ENCODE measurements at regions not wholly inside any gene's neighbourhood (a gene's known extent, or its start where the extent isn't known, plus 50 kb on each side); places are given as distances from the start of the nearest gene placed in this dataset.

DNA sequence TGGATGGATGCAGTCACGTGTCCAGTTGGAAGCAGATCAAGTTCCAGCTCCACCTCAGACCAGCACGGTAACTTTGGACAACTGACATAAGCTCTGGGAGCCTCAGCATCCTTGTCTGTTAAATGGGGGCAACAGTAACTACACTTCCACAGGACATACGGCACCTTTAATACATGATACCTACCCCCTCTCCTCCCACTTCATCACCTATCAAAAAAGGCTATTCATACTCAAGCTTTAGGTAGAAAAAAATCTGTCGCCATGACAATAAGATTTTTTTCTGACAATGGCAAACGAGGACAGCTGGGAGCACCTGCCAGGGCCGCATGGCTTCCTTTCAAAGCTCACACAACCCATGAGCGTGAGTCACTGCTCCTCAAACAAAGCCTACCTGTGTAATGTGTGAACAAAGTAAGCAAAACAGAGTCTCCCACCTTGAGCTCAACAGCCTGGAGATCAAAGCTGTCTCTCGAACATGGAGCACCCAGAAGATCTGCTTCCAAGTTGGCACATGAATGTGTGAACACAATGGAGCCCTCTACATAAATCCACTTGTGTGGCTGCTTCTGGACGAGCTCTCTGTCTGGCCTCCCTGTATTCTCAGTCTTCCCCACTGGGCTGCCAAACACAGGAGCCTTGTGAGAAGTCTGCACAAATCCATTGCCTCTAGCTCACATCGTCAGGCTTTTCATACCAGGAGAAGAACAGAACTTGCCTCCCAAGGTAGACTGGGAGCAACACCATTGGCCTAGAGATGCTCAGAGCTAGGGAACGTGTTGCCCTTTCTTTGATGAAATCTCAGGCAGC lies 459.7 kb downstream of the SOX9 start:
- in situ Hi-C loops (cut with HindIII; ENCODE audit: low pct_ligation_motif_present, low sequenced_read_pairs): no loop called here
- DNase-seq: no peak
- TF ChIP-seq, protein P1, sequence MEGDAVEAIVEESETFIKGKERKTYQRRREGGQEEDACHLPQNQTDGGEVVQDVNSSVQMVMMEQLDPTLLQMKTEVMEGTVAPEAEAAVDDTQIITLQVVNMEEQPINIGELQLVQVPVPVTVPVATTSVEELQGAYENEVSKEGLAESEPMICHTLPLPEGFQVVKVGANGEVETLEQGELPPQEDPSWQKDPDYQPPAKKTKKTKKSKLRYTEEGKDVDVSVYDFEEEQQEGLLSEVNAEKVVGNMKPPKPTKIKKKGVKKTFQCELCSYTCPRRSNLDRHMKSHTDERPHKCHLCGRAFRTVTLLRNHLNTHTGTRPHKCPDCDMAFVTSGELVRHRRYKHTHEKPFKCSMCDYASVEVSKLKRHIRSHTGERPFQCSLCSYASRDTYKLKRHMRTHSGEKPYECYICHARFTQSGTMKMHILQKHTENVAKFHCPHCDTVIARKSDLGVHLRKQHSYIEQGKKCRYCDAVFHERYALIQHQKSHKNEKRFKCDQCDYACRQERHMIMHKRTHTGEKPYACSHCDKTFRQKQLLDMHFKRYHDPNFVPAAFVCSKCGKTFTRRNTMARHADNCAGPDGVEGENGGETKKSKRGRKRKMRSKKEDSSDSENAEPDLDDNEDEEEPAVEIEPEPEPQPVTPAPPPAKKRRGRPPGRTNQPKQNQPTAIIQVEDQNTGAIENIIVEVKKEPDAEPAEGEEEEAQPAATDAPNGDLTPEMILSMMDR (IDR thresholded peaks at IDR 0.05; ENCODE audit: low read depth, low read length, missing control alignments): no peak
- no peak overlapping the region for H3K27ac ChIP-seq
- H3K27me3 ChIP-seq (replicated peaks): no peaks in the 10 kb centered on the region
- H3K4me3 ChIP-seq (ENCODE audit: low read depth, low read length): no peak overlapping the region
- peaks cover 6% of the 10 kb centered on the region for H3K36me3 ChIP-seq (replicated peaks)

GRCh38 chr17:72587156-72587555 lies 466.3 kb downstream of the SOX9 start:
- TF ChIP-seq, protein P1 (IDR thresholded peaks at IDR 0.05; ENCODE audit: low read depth, low read length, missing control alignments): no peak
- peak; percentile 40 for DNase-seq
- Histone ChIP-seq H3K27me3 (replicated peaks) (no peaks in the 10 kb centered on the region), H3K36me3 (replicated peaks) (peaks cover 4% of the 10 kb centered on the region), H3K27ac (no peak overlapping the region), H3K4me3 (ENCODE audit: low read depth, low read length) (no peak overlapping the region)
- in situ Hi-C loops (cut with HindIII; ENCODE audit: low pct_ligation_motif_present, low sequenced_read_pairs): no loop called here

DNA sequence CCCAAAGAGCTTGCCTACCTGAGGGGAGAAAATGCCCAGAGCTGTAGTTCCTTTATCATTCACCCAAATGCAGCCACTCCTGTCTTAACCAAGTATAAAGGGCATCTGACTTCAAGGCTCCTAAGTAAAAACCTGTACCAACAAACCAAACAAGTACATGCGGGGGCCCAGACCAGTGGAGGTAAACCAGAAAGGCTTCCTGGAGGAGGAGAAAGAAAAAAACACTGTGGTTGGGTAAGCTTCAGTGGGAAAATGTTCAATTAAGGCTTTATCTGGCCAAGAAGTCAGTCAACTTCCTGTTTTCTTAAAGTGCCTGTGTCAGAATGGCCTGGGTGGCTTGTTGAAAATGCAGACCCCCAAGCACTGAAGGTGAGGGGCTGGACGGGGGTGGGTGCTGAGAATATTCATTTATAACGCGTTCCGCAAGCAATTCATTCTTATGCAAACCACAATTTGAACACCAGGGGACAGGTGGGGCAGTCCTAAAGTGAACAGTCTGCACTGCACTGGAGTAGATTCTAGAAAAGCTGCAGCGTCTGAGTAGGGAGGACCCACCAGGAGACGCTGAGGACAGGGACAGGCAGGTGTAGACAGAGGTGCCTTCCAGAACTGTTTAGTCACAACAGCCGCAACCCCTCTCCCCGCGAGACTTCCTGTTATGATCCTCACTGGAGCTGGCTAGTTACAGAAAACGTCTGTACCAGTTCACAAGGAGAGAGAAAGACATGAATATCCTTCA lies 467.1 kb downstream of the SOX9 start:
- no peaks in the 10 kb centered on the region for H3K36me3 ChIP-seq (replicated peaks)
- in situ Hi-C loops (cut with HindIII; ENCODE audit: low pct_ligation_motif_present, low sequenced_read_pairs): no loop called here
- TF ChIP-seq, protein P1 (IDR thresholded peaks at IDR 0.05; ENCODE audit: low read depth, low read length, missing control alignments): peak; percentile 35
- H3K4me3 ChIP-seq (ENCODE audit: low read depth, low read length): peak overlapping the region; percentile 37
- H3K27me3 ChIP-seq (replicated peaks): no peaks in the 10 kb centered on the region
- peak; percentile 38 for DNase-seq
- H3K27ac ChIP-seq: peak overlapping the region; percentile 41

DNA sequence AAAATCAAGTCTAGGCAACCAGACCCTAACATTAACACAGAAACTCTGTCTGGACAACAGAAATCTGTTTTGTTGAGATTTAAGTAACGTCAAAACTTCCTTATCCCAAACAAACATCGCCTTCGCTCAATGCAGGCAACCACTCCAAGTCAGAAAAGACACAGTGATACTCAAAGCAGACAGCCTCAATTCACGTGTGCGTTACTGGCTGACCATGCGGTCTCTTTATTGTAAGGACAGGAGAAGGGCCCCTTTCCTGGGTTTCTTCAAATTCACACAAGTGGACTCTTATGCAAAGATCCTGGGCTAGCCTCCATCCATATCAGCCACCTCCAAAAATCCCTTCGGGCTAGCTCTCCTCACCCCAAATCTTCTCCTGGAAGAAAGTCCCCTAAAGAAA lies 467.7 kb downstream of the SOX9 start:
- in situ Hi-C loops (cut with HindIII; ENCODE audit: low pct_ligation_motif_present, low sequenced_read_pairs): no loop called here
- Histone ChIP-seq H3K36me3 (replicated peaks) (no peaks in the 10 kb centered on the region), H3K4me3 (ENCODE audit: low read depth, low read length) (peak overlapping the region; percentile 37), H3K27me3 (replicated peaks) (no peaks in the 10 kb centered on the region), H3K27ac (peak overlapping the region; percentile 41)
- TF ChIP-seq, protein P1 (IDR thresholded peaks at IDR 0.05; ENCODE audit: low read depth, low read length, missing control alignments): no peak
- no peak for DNase-seq

DNA sequence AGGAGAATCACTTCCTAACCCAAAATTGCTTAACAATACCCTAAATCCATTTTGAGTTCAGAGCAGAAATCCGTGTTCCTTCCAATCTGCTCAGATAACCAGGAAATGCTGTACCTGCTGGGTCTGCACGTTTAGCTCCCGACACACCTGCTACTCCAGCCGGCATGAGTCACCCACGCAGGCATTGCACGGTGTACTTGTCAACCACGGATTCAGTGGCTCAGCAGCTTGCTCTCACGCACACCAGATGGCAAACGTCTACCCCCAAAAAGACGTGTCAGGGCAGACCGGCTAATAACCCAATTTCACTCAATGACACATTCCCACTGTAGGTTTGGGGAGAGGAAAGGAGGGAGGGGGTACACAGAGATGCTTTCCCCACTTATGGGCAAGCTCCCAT lies 468.1 kb downstream of the SOX9 start:
- Histone ChIP-seq H3K27me3 (replicated peaks) (no peaks in the 10 kb centered on the region), H3K27ac (peak overlapping the region; percentile 41), H3K4me3 (ENCODE audit: low read depth, low read length) (peak overlapping the region; percentile 37), H3K36me3 (replicated peaks) (no peaks in the 10 kb centered on the region)
- in situ Hi-C loops (cut with HindIII; ENCODE audit: low pct_ligation_motif_present, low sequenced_read_pairs): no loop called here
- TF ChIP-seq, protein P1 (IDR thresholded peaks at IDR 0.05; ENCODE audit: low read depth, low read length, missing control alignments): no peak
- peak; percentile 40 for DNase-seq

Measured in brain microvascular endothelial cell (primary cell).